Central memory CD8-positive, alpha-beta T cell (primary cell): ENCODE measurements at regions not wholly inside any gene's neighbourhood (a gene's known extent, or its start where the extent isn't known, plus 50 kb on each side); places are given as distances from the start of the nearest gene placed in this dataset.

Experiments
- ATAC-seq: fragments of 150-1000 bp; cut with Tn5 transposase; replicated peaks from 2 replicates; pipeline ENCODE4 v1.10.0; 2022; ENCODE audit warnings: mild to moderate bottlenecking, moderate FRiP score, moderate number of reproducible peaks; ENCODE audit not compliant: poor library complexity, severe bottlenecking; ENCODE audit errors: extremely low read depth
- DNase-seq, 2 donors: peaks; one replicate each; pipeline ENCODE4 v3.0.0; 2021; ENCODE audit warnings: low spot score in 2 of 2
- H3K27ac Mint-ChIP-seq: one replicate; pipeline ENCODE4 v1.8.0; 2022; ENCODE audit warnings: low read depth, mild to moderate bottlenecking, moderate library complexity, mixed read lengths
- H3K27me3 Mint-ChIP-seq: one replicate; pipeline ENCODE4 v1.8.0; 2022; ENCODE audit warnings: mixed read lengths
- H3K36me3 Mint-ChIP-seq: one replicate; pipeline ENCODE4 v1.8.0; 2022; ENCODE audit warnings: mild to moderate bottlenecking, moderate library complexity, mixed read lengths; ENCODE audit not compliant: insufficient read depth
- H3K4me1 Mint-ChIP-seq: one replicate; pipeline ENCODE4 v1.8.0; 2022; ENCODE audit warnings: mixed read lengths
- H3K4me3 Mint-ChIP-seq: one replicate; pipeline ENCODE4 v1.8.0; 2022; ENCODE audit warnings: mild to moderate bottlenecking, moderate library complexity, mixed read lengths
- H3K9me3 Mint-ChIP-seq: one replicate; pipeline ENCODE4 v1.8.0; 2022; ENCODE audit warnings: mixed read lengths

GRCh38 chr12:82529101-82529500 is 157.6 kb upstream of the TMTC2 start:
- DNase-seq (no peak), ATAC-seq (no peak)
- Mint-ChIP-seq H3K4me3 (no peak overlapping the region), H3K36me3 (no peaks in the 10 kb centered on the region), H3K9me3 (no peaks in the 10 kb centered on the region), H3K27ac (no peak overlapping the region), H3K4me1 (no peaks in the 10 kb centered on the region), H3K27me3 (peaks cover 6% of the 10 kb centered on the region)

GRCh38 chr12:82529954-82530353 is 156.8 kb upstream of the TMTC2 start:
- DNase-seq (no peak), ATAC-seq (no peak)
- Mint-ChIP-seq H3K27me3 (no peaks in the 10 kb centered on the region), H3K36me3 (no peaks in the 10 kb centered on the region), H3K9me3 (no peaks in the 10 kb centered on the region), H3K4me3 (no peak overlapping the region), H3K4me1 (no peaks in the 10 kb centered on the region), H3K27ac (no peak overlapping the region)

DNA sequence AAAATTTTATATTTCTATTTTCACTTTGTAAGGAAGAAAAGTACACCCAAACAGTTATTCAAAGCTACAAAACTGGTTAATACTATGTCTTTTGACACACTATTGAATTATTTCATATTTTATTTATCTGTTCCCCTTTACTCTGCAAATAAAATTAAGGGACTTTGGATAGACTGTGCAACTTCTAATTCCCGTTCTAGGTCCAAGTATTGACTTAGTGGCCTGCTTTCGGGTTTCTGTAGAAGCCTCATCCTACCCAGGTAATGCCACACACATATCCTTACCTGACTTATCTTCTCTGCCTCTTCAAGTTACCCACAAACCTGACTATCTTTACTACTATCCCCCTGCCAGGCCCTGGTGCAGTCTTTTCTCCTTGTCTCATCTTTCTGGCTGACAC is 156.3 kb upstream of the TMTC2 start:
- H3K9me3 Mint-ChIP-seq = no peaks in the 10 kb centered on the region
- no peak overlapping the region for H3K27ac Mint-ChIP-seq
- DNase-seq (no peak), ATAC-seq (no peak)
- no peaks in the 10 kb centered on the region for H3K27me3 Mint-ChIP-seq
- H3K4me3 Mint-ChIP-seq = no peak overlapping the region
- H3K36me3 Mint-ChIP-seq = no peaks in the 10 kb centered on the region
- no peaks in the 10 kb centered on the region for H3K4me1 Mint-ChIP-seq

- DNase-seq (no peak), ATAC-seq (no peak)
- Mint-ChIP-seq H3K9me3 (no peaks in the 10 kb centered on the region), H3K4me1 (no peaks in the 10 kb centered on the region), H3K27me3 (no peaks in the 10 kb centered on the region), H3K27ac (no peak overlapping the region), H3K36me3 (no peaks in the 10 kb centered on the region), H3K4me3 (no peak overlapping the region)
Measured at GRCh38 chr12:82533341-82533740, 153.4 kb upstream of the TMTC2 start.

- Mint-ChIP-seq H3K4me1 (no peaks in the 10 kb centered on the region), H3K9me3 (no peaks in the 10 kb centered on the region), H3K27ac (no peak overlapping the region), H3K4me3 (no peak overlapping the region), H3K27me3 (no peaks in the 10 kb centered on the region), H3K36me3 (peaks cover 2% of the 10 kb centered on the region)
- DNase-seq (no peak), ATAC-seq (no peak)
Measured at GRCh38 chr12:82537436-82537835, 149.3 kb upstream of the TMTC2 start.

GRCh38 chr12:82554529-82554928 is 132.2 kb upstream of the TMTC2 start:
- no peaks in the 10 kb centered on the region for H3K4me1 Mint-ChIP-seq
- H3K9me3 Mint-ChIP-seq = peaks cover 14% of the 10 kb centered on the region
- no peaks in the 10 kb centered on the region for H3K36me3 Mint-ChIP-seq
- no peak overlapping the region for H3K4me3 Mint-ChIP-seq
- H3K27ac Mint-ChIP-seq = no peak overlapping the region
- no peaks in the 10 kb centered on the region for H3K27me3 Mint-ChIP-seq
- ATAC-seq (no peak), DNase-seq (no peak)

- H3K4me1 Mint-ChIP-seq = no peaks in the 10 kb centered on the region
- H3K36me3 Mint-ChIP-seq = no peaks in the 10 kb centered on the region
- H3K9me3 Mint-ChIP-seq = peaks cover 6% of the 10 kb centered on the region
- no peak overlapping the region for H3K27ac Mint-ChIP-seq
- ATAC-seq (no peak), DNase-seq (no peak)
- H3K4me3 Mint-ChIP-seq = no peak overlapping the region
- H3K27me3 Mint-ChIP-seq = no peaks in the 10 kb centered on the region
Measured at GRCh38 chr12:82555699-82556098, 131.0 kb upstream of the TMTC2 start.

DNA sequence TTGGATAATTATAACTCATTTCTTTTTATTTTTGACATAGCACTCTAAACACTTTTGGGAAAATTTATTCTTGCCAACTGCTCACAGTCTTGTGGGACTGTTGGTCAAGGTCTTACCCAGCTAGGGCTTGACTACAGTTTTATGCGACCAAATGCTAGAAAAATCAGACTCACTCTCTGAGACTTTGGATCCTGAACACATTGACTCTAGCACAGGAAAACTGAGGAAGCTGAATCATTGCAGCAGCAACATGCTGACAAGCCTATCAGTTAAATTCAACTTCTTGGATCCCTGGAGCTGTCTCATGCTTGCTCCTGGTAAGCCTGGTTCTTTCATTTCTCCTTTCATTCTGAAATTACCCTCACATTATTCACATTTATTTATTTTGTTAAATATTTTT is 120.7 kb upstream of the TMTC2 start:
- H3K4me1 Mint-ChIP-seq = no peaks in the 10 kb centered on the region
- H3K36me3 Mint-ChIP-seq = no peaks in the 10 kb centered on the region
- H3K27ac Mint-ChIP-seq = no peak overlapping the region
- DNase-seq = no peak
- H3K27me3 Mint-ChIP-seq = no peaks in the 10 kb centered on the region
- peaks cover 9% of the 10 kb centered on the region for H3K9me3 Mint-ChIP-seq
- no peak overlapping the region for H3K4me3 Mint-ChIP-seq
- ATAC-seq = no peak

- DNase-seq (no peak), ATAC-seq (no peak)
- Mint-ChIP-seq H3K4me1 (no peaks in the 10 kb centered on the region), H3K4me3 (no peak overlapping the region), H3K36me3 (no peaks in the 10 kb centered on the region), H3K9me3 (peaks cover 9% of the 10 kb centered on the region), H3K27ac (no peak overlapping the region), H3K27me3 (no peaks in the 10 kb centered on the region)
Measured at GRCh38 chr12:82567688-82568087, 119.0 kb upstream of the TMTC2 start.

DNA sequence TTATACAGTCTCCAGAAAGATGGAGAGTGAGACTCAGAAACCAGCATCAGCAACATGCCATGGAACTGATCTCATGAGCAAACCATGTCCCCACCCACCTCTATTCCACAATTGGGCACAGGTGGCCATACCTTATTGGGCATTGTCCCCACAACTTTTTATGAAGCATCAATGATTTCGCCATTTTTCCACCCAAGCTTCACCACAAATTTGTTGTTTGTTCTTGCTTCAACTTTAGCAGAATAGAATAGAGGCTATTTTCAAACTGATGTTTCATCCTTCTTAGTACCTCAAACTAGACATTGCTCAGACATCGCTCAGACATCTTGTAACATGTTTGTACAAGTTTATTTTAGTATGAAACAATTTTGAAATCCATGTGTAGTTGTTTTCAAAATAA is 112.5 kb upstream of the TMTC2 start:
- Mint-ChIP-seq H3K27me3 (no peaks in the 10 kb centered on the region), H3K27ac (no peak overlapping the region), H3K4me1 (no peaks in the 10 kb centered on the region), H3K9me3 (no peaks in the 10 kb centered on the region), H3K4me3 (no peak overlapping the region), H3K36me3 (no peaks in the 10 kb centered on the region)
- no peak for DNase-seq
- ATAC-seq = no peak

GRCh38 chr12:82578725-82579124 is 108.0 kb upstream of the TMTC2 start:
- Mint-ChIP-seq H3K4me1 (no peaks in the 10 kb centered on the region), H3K27ac (no peak overlapping the region), H3K9me3 (peaks cover 6% of the 10 kb centered on the region), H3K4me3 (no peak overlapping the region), H3K27me3 (no peaks in the 10 kb centered on the region), H3K36me3 (no peaks in the 10 kb centered on the region)
- no peak for DNase-seq
- no peak for ATAC-seq

DNA sequence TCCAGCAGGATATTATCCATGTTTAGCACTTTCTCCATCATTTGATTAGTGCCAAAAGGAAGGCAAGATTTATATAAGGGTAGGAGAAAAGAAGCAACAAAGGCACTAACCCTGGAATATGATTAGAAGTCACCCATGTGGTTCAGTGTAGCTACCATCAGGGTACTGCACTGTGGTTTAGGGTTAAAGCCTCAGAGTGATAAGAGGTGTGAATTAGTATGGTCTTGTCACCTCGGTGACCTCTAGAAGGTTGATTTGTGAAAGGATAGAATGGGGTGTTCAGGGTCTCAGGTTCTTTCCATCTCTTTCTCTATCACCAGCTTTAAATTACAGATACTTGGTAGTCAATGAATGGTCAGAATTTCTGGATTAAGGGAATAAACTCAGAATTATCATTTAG is 103.0 kb upstream of the TMTC2 start:
- Mint-ChIP-seq H3K27me3 (no peaks in the 10 kb centered on the region), H3K9me3 (peaks cover 21% of the 10 kb centered on the region), H3K4me3 (no peak overlapping the region), H3K4me1 (no peaks in the 10 kb centered on the region), H3K27ac (peak overlapping the region; percentile 63), H3K36me3 (no peaks in the 10 kb centered on the region)
- DNase-seq (no peak), ATAC-seq (no peak)

GRCh38 chr12:82593143-82593542 is 93.6 kb upstream of the TMTC2 start:
- Mint-ChIP-seq H3K36me3 (no peaks in the 10 kb centered on the region), H3K4me1 (no peaks in the 10 kb centered on the region), H3K27me3 (no peaks in the 10 kb centered on the region), H3K9me3 (peaks cover 14% of the 10 kb centered on the region), H3K27ac (no peak overlapping the region), H3K4me3 (no peak overlapping the region)
- DNase-seq (no peak), ATAC-seq (no peak)

GRCh38 chr12:82593901-82594396 is 92.8 kb upstream of the TMTC2 start:
- Mint-ChIP-seq H3K4me1 (no peaks in the 10 kb centered on the region), H3K27me3 (no peaks in the 10 kb centered on the region), H3K9me3 (peaks cover 9% of the 10 kb centered on the region), H3K4me3 (no peak overlapping the region), H3K27ac (no peak overlapping the region), H3K36me3 (no peaks in the 10 kb centered on the region)
- ATAC-seq = no peak
- DNase-seq = no peak
